MCF 10A (cell line): ENCODE measurements at regions not wholly inside any gene's neighbourhood (a gene's known extent, or its start where the extent isn't known, plus 50 kb on each side); places are given as distances from the start of the nearest gene placed in this dataset.

Experiments
- BruUV-seq: library from RNA; stranded (reverse); fragments of 400-500 nt; replicated peaks from 2 replicates; lab custom pipeline; 2021; lab: Mats Ljungman, UMichigan
- CTCF ChIA-PET: fragments of 300-600 bp; sonication (Branson Sonifier 250); formaldehyde crosslinking; extraction: SDS; loops from one replicate; lab custom pipeline; 2021; ENCODE audit warnings: antibody characterized with exemption, inconsistent platforms; lab: Yijun Ruan, JAX
- POLR2A ChIA-PET: fragments of 300-600, 350-650 bp; sonication (Branson Sonifier 250); formaldehyde crosslinking; extraction: SDS; loops from one replicate; lab custom pipeline; 2020; ENCODE audit warnings: antibody characterized with exemption, inconsistent platforms; lab: Yijun Ruan, JAX
- DNase-seq: peaks from one replicate; pipeline ENCODE4 v3.0.0-alpha.2; 2018; ENCODE audit not compliant: unreplicated experiment
- H3K27ac Mint-ChIP-seq: one replicate; pipeline ENCODE4 v1.8.0; 2022; ENCODE audit warnings: mild to moderate bottlenecking, low read depth, mixed read lengths; ENCODE audit not compliant: unreplicated experiment
- H3K27me3 Mint-ChIP-seq: one replicate; pipeline ENCODE4 v1.8.0; 2022; ENCODE audit warnings: mixed read lengths; ENCODE audit not compliant: insufficient read depth, unreplicated experiment
- H3K36me3 Mint-ChIP-seq: one replicate; pipeline ENCODE4 v1.8.0; 2022; ENCODE audit warnings: mild to moderate bottlenecking, moderate library complexity, mixed read lengths; ENCODE audit not compliant: insufficient read depth, unreplicated experiment
- H3K4me1 Mint-ChIP-seq: one replicate; pipeline ENCODE4 v1.8.0; 2022; ENCODE audit warnings: mixed read lengths; ENCODE audit not compliant: insufficient read depth, unreplicated experiment
- H3K4me3 Mint-ChIP-seq: one replicate; pipeline ENCODE4 v1.8.0; 2022; ENCODE audit warnings: mild to moderate bottlenecking, moderate library complexity, mixed read lengths; ENCODE audit not compliant: unreplicated experiment
- H3K9me3 Mint-ChIP-seq: one replicate; pipeline ENCODE4 v1.8.0; 2022; ENCODE audit warnings: mixed read lengths; ENCODE audit not compliant: unreplicated experiment
- intact Hi-C: fragments of 100-400 bp; cut with micrococcal nuclease; formaldehyde crosslinking; loops from 2 replicates; pipeline ENCODE4 v1.14.1; 2022
- TF ChIP-seq, protein P1 (sequence below): fragments of 200-600 bp; IDR thresholded peaks from one replicate; pipeline ENCODE4 v1.8.0; 2022; ENCODE audit warnings: antibody characterized with exemption, mild to moderate bottlenecking; ENCODE audit not compliant: unreplicated experiment

DNA sequence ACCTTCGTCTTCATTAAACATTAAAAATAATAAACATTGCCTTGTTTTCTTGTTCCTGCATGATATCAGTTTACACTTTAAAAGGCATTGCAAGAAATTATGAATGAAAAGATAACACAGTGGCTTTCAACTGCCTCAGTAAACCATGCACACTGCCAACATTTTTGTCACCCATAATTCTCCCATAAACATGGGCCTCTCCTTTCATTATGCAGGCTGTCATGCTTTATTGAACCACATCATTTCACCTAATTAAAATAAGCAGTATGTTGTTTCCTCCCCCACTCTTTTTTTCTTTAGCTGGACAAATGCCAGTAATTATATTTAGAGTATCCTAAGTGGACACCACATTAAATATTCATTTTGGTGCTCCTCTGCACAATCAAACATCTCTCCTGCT is 1566.5 kb upstream of the SLC10A2 start:
- BruUV-seq: no TSS peak
- H3K36me3 Mint-ChIP-seq: peaks cover 6% of the 10 kb centered on the region
- no peak for DNase-seq
- H3K27me3 Mint-ChIP-seq: no peaks in the 10 kb centered on the region
- no peak overlapping the region for H3K27ac Mint-ChIP-seq
- no peaks in the 10 kb centered on the region for H3K9me3 Mint-ChIP-seq
- TF ChIP-seq, protein P1, sequence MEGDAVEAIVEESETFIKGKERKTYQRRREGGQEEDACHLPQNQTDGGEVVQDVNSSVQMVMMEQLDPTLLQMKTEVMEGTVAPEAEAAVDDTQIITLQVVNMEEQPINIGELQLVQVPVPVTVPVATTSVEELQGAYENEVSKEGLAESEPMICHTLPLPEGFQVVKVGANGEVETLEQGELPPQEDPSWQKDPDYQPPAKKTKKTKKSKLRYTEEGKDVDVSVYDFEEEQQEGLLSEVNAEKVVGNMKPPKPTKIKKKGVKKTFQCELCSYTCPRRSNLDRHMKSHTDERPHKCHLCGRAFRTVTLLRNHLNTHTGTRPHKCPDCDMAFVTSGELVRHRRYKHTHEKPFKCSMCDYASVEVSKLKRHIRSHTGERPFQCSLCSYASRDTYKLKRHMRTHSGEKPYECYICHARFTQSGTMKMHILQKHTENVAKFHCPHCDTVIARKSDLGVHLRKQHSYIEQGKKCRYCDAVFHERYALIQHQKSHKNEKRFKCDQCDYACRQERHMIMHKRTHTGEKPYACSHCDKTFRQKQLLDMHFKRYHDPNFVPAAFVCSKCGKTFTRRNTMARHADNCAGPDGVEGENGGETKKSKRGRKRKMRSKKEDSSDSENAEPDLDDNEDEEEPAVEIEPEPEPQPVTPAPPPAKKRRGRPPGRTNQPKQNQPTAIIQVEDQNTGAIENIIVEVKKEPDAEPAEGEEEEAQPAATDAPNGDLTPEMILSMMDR: no peak
- intact Hi-C loops: no loop called here
- no peak overlapping the region for H3K4me3 Mint-ChIP-seq
- ChIA-PET POLR2A (no interaction called here), CTCF (no interaction called here)
- H3K4me1 Mint-ChIP-seq: no peaks in the 10 kb centered on the region

DNA sequence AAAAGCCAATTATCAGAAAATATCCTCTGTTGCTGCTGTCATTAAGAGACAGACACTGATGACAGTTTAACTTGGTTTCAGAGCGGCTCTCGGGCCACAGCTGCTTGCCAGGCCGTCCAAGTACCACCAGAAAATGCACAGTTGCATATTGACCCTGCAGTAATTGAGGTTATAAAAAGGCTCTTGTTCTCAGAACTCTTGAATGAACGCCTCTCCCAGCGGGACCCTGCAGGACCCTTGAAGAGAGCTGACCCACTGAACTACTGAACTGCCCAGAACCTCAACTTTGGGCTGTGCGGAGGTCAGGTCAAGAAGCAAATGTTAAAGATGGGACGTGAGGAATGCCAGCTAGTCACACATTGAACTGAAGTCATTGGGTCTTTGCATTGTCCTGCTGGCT is 1559.0 kb upstream of the SLC10A2 start:
- ChIA-PET CTCF (no interaction called here), POLR2A (no interaction called here)
- Mint-ChIP-seq H3K4me3 (no peak overlapping the region), H3K27me3 (no peaks in the 10 kb centered on the region), H3K27ac (no peak overlapping the region), H3K9me3 (peaks cover 7% of the 10 kb centered on the region), H3K4me1 (no peaks in the 10 kb centered on the region), H3K36me3 (no peaks in the 10 kb centered on the region)
- no TSS peak for BruUV-seq
- TF ChIP-seq, protein P1: no peak
- DNase-seq: no peak
- intact Hi-C loops: no loop called here

DNA sequence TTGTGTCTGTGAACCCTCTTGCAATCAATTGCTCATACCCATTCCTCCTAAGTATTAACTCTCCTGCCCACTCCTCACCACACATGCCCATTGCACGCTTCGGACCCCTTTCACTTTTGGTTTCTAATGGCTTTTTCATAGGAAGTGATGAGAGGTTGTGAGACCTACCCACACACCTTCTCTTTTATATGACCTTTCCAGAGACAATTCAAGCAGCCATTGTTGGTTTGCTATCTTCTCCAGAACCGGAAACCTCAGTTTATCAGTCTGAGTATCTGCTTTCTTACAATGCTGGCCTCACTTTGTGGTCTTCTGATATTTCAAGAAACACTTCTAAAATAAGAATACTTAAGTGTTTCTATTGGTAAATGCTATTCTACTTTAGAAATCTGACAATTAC is 1550.8 kb upstream of the SLC10A2 start:
- POLR2A ChIA-PET: no interaction called here
- DNase-seq: no peak

DNA sequence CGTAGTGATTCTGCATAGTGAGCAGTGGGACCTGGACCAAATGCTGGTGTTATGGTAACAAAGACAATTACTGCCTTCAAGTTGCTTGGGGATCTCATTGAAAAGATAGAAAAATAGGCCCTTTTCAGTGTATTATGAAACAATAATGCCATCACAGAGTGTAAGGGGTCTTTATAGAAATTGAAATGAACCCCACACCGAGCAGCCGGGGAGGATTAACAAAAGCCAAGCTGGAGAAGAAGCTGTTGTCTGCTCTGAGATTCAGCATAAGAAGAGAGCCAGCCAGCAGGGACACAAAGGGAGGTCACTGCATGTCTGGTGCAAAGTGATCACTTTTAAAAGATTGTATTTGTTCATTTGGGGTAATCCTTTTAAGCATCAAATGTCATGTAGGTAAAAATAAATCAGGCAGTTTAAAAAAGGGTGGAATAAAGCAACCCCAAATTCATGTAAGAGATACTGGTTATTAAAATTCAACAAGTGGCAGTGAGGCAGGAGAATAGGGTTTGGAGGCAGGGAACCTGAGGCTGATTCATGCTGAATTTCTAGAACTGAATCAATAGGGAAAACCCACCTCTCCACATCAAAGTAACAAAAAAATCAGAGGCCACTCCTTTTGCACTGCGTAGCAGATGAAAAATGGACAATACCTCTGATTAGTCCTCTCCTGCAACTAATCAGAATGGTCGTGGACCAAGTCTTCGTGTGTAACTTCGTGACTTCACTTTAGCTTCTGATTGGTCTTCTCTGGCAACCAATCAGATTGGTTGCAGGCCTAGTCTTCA is 1548.3 kb upstream of the SLC10A2 start:
- intact Hi-C loops: no loop called here
- H3K27me3 Mint-ChIP-seq: no peaks in the 10 kb centered on the region
- H3K27ac Mint-ChIP-seq: no peak overlapping the region
- no peaks in the 10 kb centered on the region for H3K4me1 Mint-ChIP-seq
- TF ChIP-seq, protein P1: no peak
- H3K4me3 Mint-ChIP-seq: no peak overlapping the region
- ChIA-PET POLR2A (no interaction called here), CTCF (no interaction called here)
- H3K9me3 Mint-ChIP-seq: peaks cover 17% of the 10 kb centered on the region
- DNase-seq: no peak
- H3K36me3 Mint-ChIP-seq: no peaks in the 10 kb centered on the region
- BruUV-seq: no TSS peak

More for the DNA sequence above, 1550.8 kb upstream of the SLC10A2 start:
- CTCF ChIA-PET: no interaction called here
- H3K27ac Mint-ChIP-seq: no peak overlapping the region
- intact Hi-C loops: no loop called here
- TF ChIP-seq, protein P1: no peak
- H3K36me3 Mint-ChIP-seq: no peaks in the 10 kb centered on the region
- no peaks in the 10 kb centered on the region for H3K4me1 Mint-ChIP-seq
- no peaks in the 10 kb centered on the region for H3K27me3 Mint-ChIP-seq
- peaks cover 17% of the 10 kb centered on the region for H3K9me3 Mint-ChIP-seq
- no peak overlapping the region for H3K4me3 Mint-ChIP-seq
- BruUV-seq: no TSS peak
